ENCODE measurements at regions not wholly inside any gene's neighbourhood (a gene's known extent, or its start where the extent isn't known, plus 50 kb on each side); places are given as distances from the start of the nearest gene placed in this dataset.

GRCh38 chr5:111645303-111645838 lies 111.6 kb downstream of the NREP start:
- 85% methylated on average over 4 of the region's 6 CpGs for WGBS
- Histone ChIP-seq H3K9ac (ENCODE audit: low read length) (no peak overlapping the region), H2AFZ (ENCODE audit: low read depth, low read length) (no peak overlapping the region), H4K8ac (ENCODE audit: low read length) (no peak overlapping the region), H2BK120ac (ENCODE audit: low read depth, low read length) (no peak overlapping the region), H2BK5ac (ENCODE audit: low read depth, low read length, poor library complexity, severe bottlenecking) (no peak overlapping the region), H3K9me3 (ENCODE audit: control insufficient read depth, low read length) (peaks cover 5% of the 10 kb centered on the region), H3K4me3 (ENCODE audit: insufficient read depth in 1 of 2, low read depth in 1 of 2, low read length in 2 of 2) (no peak overlapping the region), H3K4ac (ENCODE audit: low read depth in 1 of 2, low read length in 2 of 2) (no peak overlapping the region), H3K36me3 (ENCODE audit: control insufficient read depth in 1 of 2, insufficient read depth in 2 of 2, low read depth in 1 of 2, low read length in 2 of 2) (no peaks in the 10 kb centered on the region), H3K27me3 (ENCODE audit: control insufficient read depth in 1 of 2, insufficient read depth in 1 of 2, low read length in 2 of 2) (no peaks in the 10 kb centered on the region), H2BK15ac (ENCODE audit: low read depth, poor library complexity, severe bottlenecking) (no peak overlapping the region), H3K14ac (ENCODE audit: low read length in 2 of 2) (no peak overlapping the region), H4K91ac (ENCODE audit: low read length) (no peak overlapping the region), H3K4me1 (ENCODE audit: control insufficient read depth, insufficient read depth, low read depth, low read length) (no peaks in the 10 kb centered on the region), H3K4me2 (ENCODE audit: low read length, poor library complexity, severe bottlenecking) (no peak overlapping the region), H3K79me1 (replicated peaks; ENCODE audit: low read length, poor library complexity, severe bottlenecking) (no peaks in the 10 kb centered on the region), H3K27ac (ENCODE audit: low read length, poor library complexity, severe bottlenecking) (no peak overlapping the region), H3K18ac (ENCODE audit: low read depth in 1 of 2, low read length in 2 of 2) (no peak overlapping the region), H3K23ac (ENCODE audit: low read length in 2 of 2) (no peak overlapping the region), H2BK12ac (ENCODE audit: low read length in 2 of 2) (no peak overlapping the region), H2AK5ac (ENCODE audit: low read length, severe bottlenecking) (no peak overlapping the region)
- no peak for DNase-seq

GRCh38 chr5:111643499-111643898 lies 113.5 kb downstream of the NREP start:
- Histone ChIP-seq H3K23ac (ENCODE audit: low read length in 2 of 2) (no peak overlapping the region), H3K4me3 (ENCODE audit: insufficient read depth in 1 of 2, low read depth in 1 of 2, low read length in 2 of 2) (no peak overlapping the region), H2AK5ac (ENCODE audit: low read length, severe bottlenecking) (no peak overlapping the region), H4K8ac (ENCODE audit: low read length) (no peak overlapping the region), H3K18ac (ENCODE audit: low read depth in 1 of 2, low read length in 2 of 2) (no peak overlapping the region), H2AFZ (ENCODE audit: low read depth, low read length) (no peak overlapping the region), H3K79me1 (replicated peaks; ENCODE audit: low read length, poor library complexity, severe bottlenecking) (no peaks in the 10 kb centered on the region), H3K36me3 (ENCODE audit: control insufficient read depth in 1 of 2, insufficient read depth in 2 of 2, low read depth in 1 of 2, low read length in 2 of 2) (no peaks in the 10 kb centered on the region), H2BK12ac (ENCODE audit: low read length in 2 of 2) (no peak overlapping the region), H2BK15ac (ENCODE audit: low read depth, poor library complexity, severe bottlenecking) (no peak overlapping the region), H3K4me1 (ENCODE audit: control insufficient read depth, insufficient read depth, low read depth, low read length) (no peaks in the 10 kb centered on the region), H3K14ac (ENCODE audit: low read length in 2 of 2) (no peak overlapping the region), H3K27ac (ENCODE audit: low read length, poor library complexity, severe bottlenecking) (no peak overlapping the region), H4K91ac (ENCODE audit: low read length) (no peak overlapping the region), H3K9ac (ENCODE audit: low read length) (no peak overlapping the region), H3K27me3 (ENCODE audit: control insufficient read depth in 1 of 2, insufficient read depth in 1 of 2, low read length in 2 of 2) (no peaks in the 10 kb centered on the region), H3K9me3 (ENCODE audit: control insufficient read depth, low read length) (peaks cover 21% of the 10 kb centered on the region), H3K4ac (ENCODE audit: low read depth in 1 of 2, low read length in 2 of 2) (no peak overlapping the region), H2BK120ac (ENCODE audit: low read depth, low read length) (no peak overlapping the region), H3K4me2 (ENCODE audit: low read length, poor library complexity, severe bottlenecking) (no peak overlapping the region), H2BK5ac (ENCODE audit: low read depth, low read length, poor library complexity, severe bottlenecking) (no peak overlapping the region)
- whole genome bisulfite sequencing, result 100% methylated on average over 2 of the region's 2 CpGs
- no peak for DNase-seq

GRCh38 chr5:111641533-111642233 lies 115.3 kb downstream of the NREP start:
- no peak overlapping the region for H2BK5ac ChIP-seq (ENCODE audit: low read depth, low read length, poor library complexity, severe bottlenecking)
- no peaks in the 10 kb centered on the region for H3K36me3 ChIP-seq (ENCODE audit: control insufficient read depth in 1 of 2, insufficient read depth in 2 of 2, low read depth in 1 of 2, low read length in 2 of 2)
- WGBS, result 71% methylated on average over 1 of the region's 4 CpGs
- peaks cover 39% of the 10 kb centered on the region for H3K9me3 ChIP-seq (ENCODE audit: control insufficient read depth, low read length)
- no peak overlapping the region for H3K4me3 ChIP-seq (ENCODE audit: insufficient read depth in 1 of 2, low read depth in 1 of 2, low read length in 2 of 2)
- peak; percentile 76 for DNase-seq
- H2BK12ac ChIP-seq (ENCODE audit: low read length in 2 of 2), result no peak overlapping the region
- no peak overlapping the region for H3K4me2 ChIP-seq (ENCODE audit: low read length, poor library complexity, severe bottlenecking)
- no peaks in the 10 kb centered on the region for H3K79me1 ChIP-seq (replicated peaks; ENCODE audit: low read length, poor library complexity, severe bottlenecking)
- no peak overlapping the region for H4K91ac ChIP-seq (ENCODE audit: low read length)
- H3K9ac ChIP-seq (ENCODE audit: low read length), result no peak overlapping the region
- no peaks in the 10 kb centered on the region for H3K27me3 ChIP-seq (ENCODE audit: control insufficient read depth in 1 of 2, insufficient read depth in 1 of 2, low read length in 2 of 2)
- no peaks in the 10 kb centered on the region for H3K4me1 ChIP-seq (ENCODE audit: control insufficient read depth, insufficient read depth, low read depth, low read length)
- no peak overlapping the region for H2BK15ac ChIP-seq (ENCODE audit: low read depth, poor library complexity, severe bottlenecking)
- H3K4ac ChIP-seq (ENCODE audit: low read depth in 1 of 2, low read length in 2 of 2), result no peak overlapping the region
- no peak overlapping the region for H4K8ac ChIP-seq (ENCODE audit: low read length)
- no peak overlapping the region for H2BK120ac ChIP-seq (ENCODE audit: low read depth, low read length)
- H2AFZ ChIP-seq (ENCODE audit: low read depth, low read length), result no peak overlapping the region
- H3K27ac ChIP-seq (ENCODE audit: low read length, poor library complexity, severe bottlenecking), result peak overlapping the region; percentile 45
- H2AK5ac ChIP-seq (ENCODE audit: low read length, severe bottlenecking), result no peak overlapping the region
- H3K14ac ChIP-seq (ENCODE audit: low read length in 2 of 2), result no peak overlapping the region
- H3K18ac ChIP-seq (ENCODE audit: low read depth in 1 of 2, low read length in 2 of 2), result no peak overlapping the region
- H3K23ac ChIP-seq (ENCODE audit: low read length in 2 of 2), result no peak overlapping the region

GRCh38 chr5:111639912-111640311 lies 117.1 kb downstream of the NREP start:
- no peak for DNase-seq
- Histone ChIP-seq H2BK120ac (ENCODE audit: low read depth, low read length) (no peak overlapping the region), H2BK12ac (ENCODE audit: low read length in 2 of 2) (peak overlapping the region in 1 of 2 experiments; percentile 3), H3K23ac (ENCODE audit: low read length in 2 of 2) (no peak overlapping the region), H3K18ac (ENCODE audit: low read depth in 1 of 2, low read length in 2 of 2) (no peak overlapping the region), H2BK5ac (ENCODE audit: low read depth, low read length, poor library complexity, severe bottlenecking) (no peak overlapping the region), H3K27me3 (ENCODE audit: control insufficient read depth in 1 of 2, insufficient read depth in 1 of 2, low read length in 2 of 2) (no peaks in the 10 kb centered on the region), H4K91ac (ENCODE audit: low read length) (no peak overlapping the region), H3K27ac (ENCODE audit: low read length, poor library complexity, severe bottlenecking) (no peak overlapping the region), H3K79me1 (replicated peaks; ENCODE audit: low read length, poor library complexity, severe bottlenecking) (no peaks in the 10 kb centered on the region), H3K14ac (ENCODE audit: low read length in 2 of 2) (no peak overlapping the region), H2AK5ac (ENCODE audit: low read length, severe bottlenecking) (peak overlapping the region; percentile 77), H3K4me1 (ENCODE audit: control insufficient read depth, insufficient read depth, low read depth, low read length) (no peaks in the 10 kb centered on the region), H3K36me3 (ENCODE audit: control insufficient read depth in 1 of 2, insufficient read depth in 2 of 2, low read depth in 1 of 2, low read length in 2 of 2) (no peaks in the 10 kb centered on the region), H3K4me2 (ENCODE audit: low read length, poor library complexity, severe bottlenecking) (no peak overlapping the region), H3K9ac (ENCODE audit: low read length) (no peak overlapping the region), H2BK15ac (ENCODE audit: low read depth, poor library complexity, severe bottlenecking) (no peak overlapping the region), H2AFZ (ENCODE audit: low read depth, low read length) (no peak overlapping the region), H3K4me3 (ENCODE audit: insufficient read depth in 1 of 2, low read depth in 1 of 2, low read length in 2 of 2) (peak overlapping the region in 1 of 2 experiments; percentile 11), H4K8ac (ENCODE audit: low read length) (no peak overlapping the region), H3K9me3 (ENCODE audit: control insufficient read depth, low read length) (peaks cover 44% of the 10 kb centered on the region), H3K4ac (ENCODE audit: low read depth in 1 of 2, low read length in 2 of 2) (no peak overlapping the region)
- 56% methylated on average over 2 of the region's 2 CpGs for WGBS

All from mesenchymal stem cell (in vitro differentiated cells and primary cell).